WTC11 (cell line): ENCODE measurements at regions not wholly inside any gene's neighbourhood (a gene's known extent, or its start where the extent isn't known, plus 50 kb on each side); places are given as distances from the start of the nearest gene placed in this dataset.

Experiments used
- ATAC-seq: fragments of 200-7000 bp; cut with Tn5 transposase; 2 replicates; pipeline ENCODE4 v1.10.0; 2021; ENCODE audit warnings: mild to moderate bottlenecking, moderate library complexity
- CTCF ChIA-PET: fragments of 300-600 bp; sonication (Branson Sonifier 250); formaldehyde crosslinking; loops from one replicate; lab custom pipeline; 2021; ENCODE audit warnings: antibody characterized with exemption; lab: Charles Lee
- POLR2A ChIA-PET: fragments of 350-600 bp; sonication (Branson Sonifier 250); formaldehyde crosslinking; loops from one replicate; lab custom pipeline; 2021; ENCODE audit warnings: antibody characterized with exemption; lab: Charles Lee
- DNase-seq: peaks from one replicate; pipeline ENCODE4 v3.0.0; 2021; ENCODE audit warnings: low spot score
- H3K27ac Mint-ChIP-seq: 2 replicates; pipeline ENCODE4 v1.8.0; 2021; ENCODE audit warnings: mixed read lengths
- H3K27me3 Mint-ChIP-seq: 2 replicates; pipeline ENCODE4 v1.8.0; 2021; ENCODE audit warnings: low read depth, mild to moderate bottlenecking, moderate library complexity, mixed read lengths
- H3K36me3 Mint-ChIP-seq: 2 replicates; pipeline ENCODE4 v1.8.0; 2021; ENCODE audit warnings: mixed read lengths
- H3K4me1 Mint-ChIP-seq: 2 replicates; pipeline ENCODE4 v1.8.0; 2022; ENCODE audit warnings: mixed read lengths
- H3K4me3 Mint-ChIP-seq: 2 replicates; pipeline ENCODE4 v1.8.0; 2021; ENCODE audit warnings: mild to moderate bottlenecking, moderate library complexity, mixed read lengths
- H3K9me3 Mint-ChIP-seq: 2 replicates; pipeline ENCODE4 v1.8.0; 2021; ENCODE audit warnings: mixed read lengths
- ARID4B ChIP-seq: sonication (generic); formaldehyde crosslinking; IDR thresholded peaks from 2 replicates; pipeline ENCODE4 v1.8.0; 2023; ENCODE audit warnings: missing genetic modification reagents, mild to moderate bottlenecking, borderline replicate concordance
- ATF2 ChIP-seq: sonication (generic); formaldehyde crosslinking; IDR thresholded peaks from 2 replicates; pipeline ENCODE4 v1.8.1; 2022; ENCODE audit warnings: low read depth, missing genetic modification reagents, borderline replicate concordance
- EMX1 ChIP-seq: fragments of 250-450 bp; sonication (Bioruptor Pico); IDR thresholded peaks from 2 replicates; pipeline ENCODE4 v1.8.0; 2021; ENCODE audit warnings: mild to moderate bottlenecking
- ERG ChIP-seq: fragments of 250-450 bp; sonication (Bioruptor Pico); IDR thresholded peaks from 2 replicates; pipeline ENCODE4 v1.8.0; 2021; ENCODE audit warnings: mild to moderate bottlenecking
- FOXJ3 ChIP-seq: sonication (generic); formaldehyde crosslinking; IDR thresholded peaks from 2 replicates; pipeline ENCODE4 v1.9.0; 2021; ENCODE audit warnings: missing genetic modification reagents, mild to moderate bottlenecking, borderline replicate concordance
- FOXP4 ChIP-seq: sonication (generic); formaldehyde crosslinking; IDR thresholded peaks from 2 replicates; pipeline ENCODE4 v1.8.0; 2022; ENCODE audit warnings: mild to moderate bottlenecking, missing genetic modification reagents
- IRF1 ChIP-seq: sonication (generic); formaldehyde crosslinking; IDR thresholded peaks from 2 replicates; pipeline ENCODE4 v1.8.0; 2023; ENCODE audit warnings: missing genetic modification reagents
- OVOL2 ChIP-seq: fragments of 250-450 bp; sonication (Bioruptor Pico); IDR thresholded peaks from 2 replicates; pipeline ENCODE4 v1.9.0; 2021; ENCODE audit warnings: mild to moderate bottlenecking, borderline replicate concordance
- PREB ChIP-seq: sonication (generic); formaldehyde crosslinking; IDR thresholded peaks from 2 replicates; pipeline ENCODE4 v1.8.1; 2022; ENCODE audit warnings: mild to moderate bottlenecking, missing genetic modification reagents, moderate library complexity, borderline replicate concordance
- SP1 ChIP-seq: sonication (generic); formaldehyde crosslinking; conservative IDR thresholded peaks from 2 replicates; pipeline ENCODE4 v1.8.1; 2022; ENCODE audit warnings: missing genetic modification reagents
- TEAD1 ChIP-seq: sonication (generic); formaldehyde crosslinking; IDR thresholded peaks from 2 replicates; pipeline ENCODE4 v1.8.0; 2022; ENCODE audit warnings: mild to moderate bottlenecking, missing genetic modification reagents
- USF2 ChIP-seq: sonication (generic); formaldehyde crosslinking; IDR thresholded peaks from 2 replicates; pipeline ENCODE4 v1.8.1; 2023; ENCODE audit warnings: mild to moderate bottlenecking, missing genetic modification reagents, moderate library complexity
- ZNF138 ChIP-seq: sonication (generic); formaldehyde crosslinking; conservative IDR thresholded peaks from 2 replicates; pipeline ENCODE4 v1.8.1; 2022; ENCODE audit warnings: mild to moderate bottlenecking, moderate library complexity, missing genetic modification reagents
- ZNF219 ChIP-seq: sonication (generic); formaldehyde crosslinking; IDR thresholded peaks from 2 replicates; pipeline ENCODE4 v1.8.0; 2023; ENCODE audit warnings: missing genetic modification reagents, mild to moderate bottlenecking, borderline replicate concordance
- ZNF423 ChIP-seq: fragments of 250-450 bp; sonication (Bioruptor Pico); IDR thresholded peaks from 2 replicates; pipeline ENCODE4 v2.1.2; 2022; ENCODE audit warnings: mild to moderate bottlenecking, moderate library complexity
- ZNF671 ChIP-seq: fragments of 250-450 bp; sonication (Bioruptor Pico); IDR thresholded peaks from 2 replicates; pipeline ENCODE4 v1.8.0; 2021; ENCODE audit warnings: mild to moderate bottlenecking
- ZSCAN18 ChIP-seq: fragments of 250-450 bp; sonication (Bioruptor Pico); IDR thresholded peaks from 2 replicates; pipeline ENCODE4 v2.1.2; 2022; ENCODE audit warnings: mild to moderate bottlenecking, moderate library complexity

- no peak overlapping the region for H3K27ac Mint-ChIP-seq
- TF ChIP-seq ZNF423 (CRISPR knock-in tag): peak; percentile 32; the same call in 1 of the 2 replicates
- TF ChIP-seq FOXJ3 (CRISPR knock-in tag): no peak
- no peak for TF ChIP-seq TEAD1
- TF ChIP-seq ATF2 (CRISPR knock-in tag): no peak
- no peak for TF ChIP-seq ZNF671
- TF ChIP-seq IRF1 (CRISPR knock-in tag): no peak
- H3K4me3 Mint-ChIP-seq: peak overlapping the region; percentile 74
- ChIA-PET POLR2A (no interaction called here), CTCF (interaction anchor here (0.7 to 1.4 kb wide), 7 partner anchors 17 to 156 kb away, joined by 3 to 5 read pairs (median 3); no protein-coding TSS in a partner anchor)
- no peaks in the 10 kb centered on the region for H3K36me3 Mint-ChIP-seq
- ATAC-seq: peak; percentile 53
- H3K9me3 Mint-ChIP-seq: no peaks in the 10 kb centered on the region
- H3K4me1 Mint-ChIP-seq: peaks cover 9% of the 10 kb centered on the region
- peaks cover 86% of the 10 kb centered on the region for H3K27me3 Mint-ChIP-seq
- DNase-seq: peak; percentile 45
These were observed 54.4 kb downstream of the PRR18 start for GRCh38 chr6:166253778-166254204.

- H3K27me3 Mint-ChIP-seq: peaks cover 81% of the 10 kb centered on the region
- no peaks in the 10 kb centered on the region for H3K9me3 Mint-ChIP-seq
- peak; percentile 45 for DNase-seq
- H3K4me1 Mint-ChIP-seq: peaks cover 9% of the 10 kb centered on the region
- no peaks in the 10 kb centered on the region for H3K36me3 Mint-ChIP-seq
- CTCF ChIA-PET: interaction anchor here (0.6 to 1.4 kb wide), 9 partner anchors 16 to 1683 kb away, joined by 3 to 5 read pairs (median 3); no protein-coding TSS in a partner anchor
- 0 out of 2 replicates have a peak, but pooled peaks have one; percentile 32 for TF ChIP-seq SP1 (CRISPR knock-in tag)
- TF ChIP-seq ERG (CRISPR knock-in tag): no peak
- peak; percentile 70; the same call in 1 of the 2 replicates for TF ChIP-seq ZNF423 (CRISPR knock-in tag)
- 0 out of 2 replicates have a peak, but pooled peaks have one; percentile 31 for TF ChIP-seq FOXP4 (CRISPR knock-in tag)
- ATAC-seq: peak; percentile 46
- no peak overlapping the region for H3K27ac Mint-ChIP-seq
- peak overlapping the region; percentile 74 for H3K4me3 Mint-ChIP-seq
- POLR2A ChIA-PET: interaction anchor here (0.7 kb wide), 1 partner anchor 37 kb away, joined by 3 read pairs; no protein-coding TSS in a partner anchor
These were observed 54.9 kb downstream of the PRR18 start for GRCh38 chr6:166253281-166253681.

GRCh38 chr6:166252601-166253000, 55.6 kb downstream of the PRR18 start:
- Mint-ChIP-seq H3K4me1 (peaks cover 9% of the 10 kb centered on the region), H3K27me3 (peaks cover 74% of the 10 kb centered on the region), H3K9me3 (no peaks in the 10 kb centered on the region), H3K4me3 (peak overlapping the region; percentile 74), H3K27ac (no peak overlapping the region), H3K36me3 (no peaks in the 10 kb centered on the region)
- DNase-seq (no peak), ATAC-seq (no peak)
- CTCF ChIA-PET: interaction anchor here (0.6 to 1.4 kb wide), 4 partner anchors 106 to 1684 kb away, joined by 3 to 5 read pairs (median 4); no protein-coding TSS in a partner anchor
- POLR2A ChIA-PET: interaction anchor here (0.7 kb wide), 2 partner anchors 36 to 120 kb away, joined by 3 to 8 read pairs; no protein-coding TSS in a partner anchor
- TF ChIP-seq OVOL2 (CRISPR knock-in tag) (no peak), ZNF138 (no peak), ZSCAN18 (CRISPR knock-in tag) (no peak), ARID4B (no peak), ZNF423 (CRISPR knock-in tag) (no peak), PREB (no peak), ZNF219 (CRISPR knock-in tag) (no peak), USF2 (no peak), EMX1 (no peak)
